Activated naive CD8-positive, alpha-beta T cell (primary cell): ENCODE measurements at regions not wholly inside any gene's neighbourhood (a gene's known extent, or its start where the extent isn't known, plus 50 kb on each side); places are given as distances from the start of the nearest gene placed in this dataset.

Source experiments
- H3K27ac Mint-ChIP-seq: one replicate; pipeline ENCODE4 v1.8.0; 2021; ENCODE audit warnings: mixed read lengths
- H3K27me3 Mint-ChIP-seq: one replicate; pipeline ENCODE4 v1.8.0; 2021; ENCODE audit warnings: mixed read lengths
- H3K36me3 Mint-ChIP-seq: one replicate; pipeline ENCODE4 v1.8.0; 2021; ENCODE audit warnings: mixed read lengths
- H3K4me1 Mint-ChIP-seq: one replicate; pipeline ENCODE4 v1.8.0; 2021; ENCODE audit warnings: low read depth, mixed read lengths
- H3K4me3 Mint-ChIP-seq: one replicate; pipeline ENCODE4 v1.8.0; 2021; ENCODE audit warnings: mild to moderate bottlenecking, mixed read lengths
- H3K9me3 Mint-ChIP-seq: one replicate; pipeline ENCODE4 v1.8.0; 2021; ENCODE audit warnings: low read depth, mixed read lengths

DNA sequence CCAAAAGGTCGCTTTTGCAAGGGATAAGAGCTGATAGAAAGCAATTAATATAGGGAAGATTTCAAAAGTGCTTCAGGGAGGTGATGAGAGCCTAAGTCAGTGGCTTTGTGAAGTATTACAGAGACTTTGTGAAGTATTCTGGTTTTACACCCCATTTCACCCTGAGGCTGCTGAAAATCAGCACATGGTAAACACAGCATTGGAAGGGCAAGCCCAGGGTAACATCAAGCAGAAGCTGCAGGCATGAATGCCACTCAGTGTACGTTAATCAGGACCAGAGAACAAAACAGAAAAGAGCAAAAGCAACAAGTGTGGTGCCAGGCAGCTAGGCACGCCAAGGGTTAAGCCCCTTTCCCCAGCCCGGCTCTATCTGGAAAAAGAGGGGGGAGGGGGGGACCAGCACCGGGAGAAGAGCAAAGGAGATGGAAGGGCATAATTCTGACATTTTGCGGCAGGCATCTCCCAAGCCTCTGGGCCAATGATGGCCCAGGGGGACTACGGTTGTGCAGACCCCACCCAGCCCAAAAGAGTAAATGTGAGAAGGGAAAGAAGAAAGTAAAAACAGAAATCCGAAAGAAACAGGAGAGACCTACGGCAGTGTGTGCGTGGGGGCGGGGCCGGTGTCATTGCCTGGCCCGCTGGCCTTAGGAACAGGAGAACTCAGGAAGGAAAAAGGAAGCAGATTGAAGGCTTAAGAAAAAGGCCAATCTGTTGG is 58.9 kb downstream of the DHRS2 start:
- Mint-ChIP-seq H3K27ac (no peak overlapping the region), H3K4me3 (no peak overlapping the region), H3K9me3 (peaks cover 5% of the 10 kb centered on the region), H3K4me1 (no peaks in the 10 kb centered on the region), H3K27me3 (peaks cover 15% of the 10 kb centered on the region), H3K36me3 (peaks cover 6% of the 10 kb centered on the region)

DNA sequence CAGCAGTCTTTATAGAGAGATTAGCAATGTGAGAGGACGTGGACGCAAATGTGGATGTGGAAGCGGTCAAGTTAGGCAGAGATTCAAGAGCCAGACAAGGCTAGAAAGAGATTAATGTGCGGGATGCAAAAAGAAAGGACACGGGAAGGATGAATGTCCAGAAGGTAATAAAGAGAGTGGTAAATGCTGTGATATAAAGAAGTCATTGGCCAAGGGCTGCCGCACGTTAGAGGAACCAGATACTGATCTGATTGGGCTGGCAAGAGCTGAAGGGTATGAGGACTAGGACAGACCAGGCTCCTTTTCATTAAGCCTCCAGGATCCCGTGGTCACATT is 59.5 kb downstream of the DHRS2 start:
- Mint-ChIP-seq H3K9me3 (peaks cover 5% of the 10 kb centered on the region), H3K27ac (no peak overlapping the region)

DNA sequence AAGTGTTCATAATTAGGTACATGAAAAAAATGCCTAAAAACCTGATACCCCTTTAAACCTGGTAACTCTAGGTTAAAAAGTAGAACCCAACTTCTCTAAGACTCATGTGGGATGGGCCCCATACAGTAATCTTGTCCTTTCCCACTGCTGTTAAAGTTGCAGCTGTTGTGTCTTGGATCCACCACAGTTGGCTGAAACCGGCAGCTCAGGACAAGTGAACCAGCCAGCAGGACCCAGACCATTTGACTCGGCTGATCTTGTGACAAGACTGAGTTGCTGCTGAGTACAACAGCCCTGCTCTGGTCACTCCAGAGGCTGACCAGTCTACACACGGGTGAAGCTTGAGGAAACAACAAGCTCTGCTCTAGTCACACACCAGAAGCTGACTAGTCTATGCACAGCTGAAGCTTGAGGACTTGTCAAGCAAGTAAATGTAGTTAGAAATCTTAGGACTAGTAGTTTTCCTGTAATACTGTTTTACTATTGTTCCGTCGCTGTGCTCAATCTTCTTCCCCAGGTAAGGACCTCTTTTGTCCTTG is 60.6 kb downstream of the DHRS2 start:
- no peaks in the 10 kb centered on the region for H3K36me3 Mint-ChIP-seq
- peaks cover 9% of the 10 kb centered on the region for H3K27me3 Mint-ChIP-seq
- no peaks in the 10 kb centered on the region for H3K9me3 Mint-ChIP-seq
- no peak overlapping the region for H3K4me3 Mint-ChIP-seq
- no peaks in the 10 kb centered on the region for H3K4me1 Mint-ChIP-seq
- no peak overlapping the region for H3K27ac Mint-ChIP-seq

More for the DNA sequence above, 59.5 kb downstream of the DHRS2 start:
- peaks cover 15% of the 10 kb centered on the region for H3K27me3 Mint-ChIP-seq
- H3K36me3 Mint-ChIP-seq: peaks cover 6% of the 10 kb centered on the region
- no peaks in the 10 kb centered on the region for H3K4me1 Mint-ChIP-seq
- H3K4me3 Mint-ChIP-seq: no peak overlapping the region

DNA sequence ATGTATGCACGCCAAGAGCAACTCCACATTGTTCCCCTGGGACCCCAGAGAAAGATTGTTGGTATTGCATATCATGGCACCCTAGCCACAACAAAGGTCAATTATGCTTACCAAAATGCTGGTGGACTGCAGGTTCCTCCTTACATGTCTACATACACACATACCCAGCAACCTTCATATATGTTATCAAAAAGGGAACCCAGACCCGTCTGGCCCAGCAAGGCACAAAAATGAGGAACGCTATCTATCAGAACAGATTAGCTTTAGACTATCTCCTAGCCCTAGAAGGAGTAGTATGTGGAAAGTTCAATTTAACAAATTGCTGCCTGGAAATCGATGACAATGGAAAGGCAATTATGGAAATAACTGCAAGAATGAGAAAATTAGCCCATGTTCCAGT is 61.5 kb downstream of the DHRS2 start:
- no peak overlapping the region for H3K4me3 Mint-ChIP-seq
- no peak overlapping the region for H3K27ac Mint-ChIP-seq
- peaks cover 10% of the 10 kb centered on the region for H3K27me3 Mint-ChIP-seq
- peaks cover under 1% of the 10 kb centered on the region for H3K9me3 Mint-ChIP-seq
- no peaks in the 10 kb centered on the region for H3K4me1 Mint-ChIP-seq
- no peaks in the 10 kb centered on the region for H3K36me3 Mint-ChIP-seq

DNA sequence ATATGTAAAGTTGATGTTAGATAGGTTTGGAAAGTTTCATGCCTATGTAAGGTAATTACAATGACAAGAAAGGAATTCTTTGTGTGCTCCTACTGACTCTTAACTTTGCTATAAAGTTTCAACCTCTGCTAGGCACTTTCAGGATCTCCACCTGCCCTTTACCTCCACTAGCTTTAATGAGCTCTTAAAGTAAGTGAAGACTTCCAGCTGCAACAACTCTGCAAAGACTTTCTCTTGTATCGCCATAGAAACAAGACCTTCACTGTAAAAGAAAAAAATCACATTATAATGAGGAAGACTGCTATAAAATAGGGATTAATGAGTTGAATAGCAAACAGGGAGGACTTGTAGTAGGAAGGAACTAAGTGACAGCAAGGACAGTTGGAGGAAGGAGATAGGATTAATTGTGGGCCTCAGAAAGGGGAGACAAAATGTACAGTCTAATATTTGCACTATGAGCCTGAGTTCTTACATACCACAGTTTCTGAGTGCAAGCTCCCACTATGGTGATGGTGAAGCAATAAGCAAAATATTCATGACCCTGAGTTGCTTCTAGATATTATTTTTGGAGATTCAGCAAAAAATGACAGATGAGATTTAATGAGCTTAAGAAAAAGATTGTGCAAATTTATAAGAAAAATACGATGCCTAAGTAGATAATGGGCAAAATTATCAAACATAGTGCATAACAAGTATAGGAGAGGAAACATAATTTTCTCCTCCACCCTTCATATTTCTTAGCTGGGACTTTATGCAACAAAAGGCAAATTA is 66.7 kb downstream of the DHRS2 start:
- no peak overlapping the region for H3K27ac Mint-ChIP-seq
- H3K27me3 Mint-ChIP-seq: peaks cover 9% of the 10 kb centered on the region
- H3K9me3 Mint-ChIP-seq: peaks cover 4% of the 10 kb centered on the region
- H3K36me3 Mint-ChIP-seq: no peaks in the 10 kb centered on the region
- H3K4me3 Mint-ChIP-seq: no peak overlapping the region
- no peaks in the 10 kb centered on the region for H3K4me1 Mint-ChIP-seq

DNA sequence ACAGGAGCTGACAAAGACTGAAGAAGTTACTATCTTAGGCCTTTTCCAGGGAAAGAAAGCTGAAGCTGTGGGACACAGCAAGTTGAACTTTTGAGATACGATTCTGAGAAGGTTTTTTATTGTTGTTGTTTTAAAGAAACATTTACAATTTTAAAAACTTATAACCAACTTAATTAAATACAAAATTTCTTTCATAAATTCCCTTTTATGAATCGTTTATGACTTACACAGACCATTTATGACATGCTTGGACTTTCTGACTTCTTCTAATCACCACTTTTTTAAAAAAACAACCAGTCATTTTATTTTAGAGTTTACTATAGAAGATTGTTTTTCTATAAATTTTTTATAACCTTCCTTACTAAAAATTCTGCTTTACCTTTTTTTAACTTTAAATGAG is 68.7 kb downstream of the DHRS2 start:
- Mint-ChIP-seq H3K36me3 (no peaks in the 10 kb centered on the region), H3K27ac (no peak overlapping the region), H3K27me3 (peaks cover 5% of the 10 kb centered on the region), H3K4me1 (no peaks in the 10 kb centered on the region), H3K4me3 (no peak overlapping the region), H3K9me3 (peaks cover 4% of the 10 kb centered on the region)

DNA sequence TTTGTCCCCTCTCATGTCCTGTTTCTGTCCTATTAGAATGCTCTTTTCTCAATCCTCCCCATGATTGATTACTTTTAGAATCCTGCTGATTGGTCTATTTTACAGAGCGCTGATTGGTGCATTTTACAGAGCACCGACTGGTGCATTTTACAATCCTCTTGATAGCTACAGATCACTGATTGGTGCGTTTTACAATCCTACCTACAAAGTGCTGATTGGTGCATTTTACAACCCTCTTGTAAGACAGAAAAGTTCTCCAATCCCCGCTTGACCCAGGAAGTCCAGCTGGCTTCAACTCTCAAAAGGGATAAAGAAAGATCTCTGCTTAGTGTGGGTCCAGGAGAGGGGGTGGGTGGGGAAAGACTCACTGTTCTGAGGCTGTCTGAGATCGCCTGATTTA is 71.3 kb downstream of the DHRS2 start:
- H3K9me3 Mint-ChIP-seq: peaks cover 4% of the 10 kb centered on the region
- no peak overlapping the region for H3K27ac Mint-ChIP-seq
- no peaks in the 10 kb centered on the region for H3K36me3 Mint-ChIP-seq
- no peaks in the 10 kb centered on the region for H3K4me1 Mint-ChIP-seq
- H3K27me3 Mint-ChIP-seq: peaks cover 5% of the 10 kb centered on the region
- H3K4me3 Mint-ChIP-seq: no peak overlapping the region

DNA sequence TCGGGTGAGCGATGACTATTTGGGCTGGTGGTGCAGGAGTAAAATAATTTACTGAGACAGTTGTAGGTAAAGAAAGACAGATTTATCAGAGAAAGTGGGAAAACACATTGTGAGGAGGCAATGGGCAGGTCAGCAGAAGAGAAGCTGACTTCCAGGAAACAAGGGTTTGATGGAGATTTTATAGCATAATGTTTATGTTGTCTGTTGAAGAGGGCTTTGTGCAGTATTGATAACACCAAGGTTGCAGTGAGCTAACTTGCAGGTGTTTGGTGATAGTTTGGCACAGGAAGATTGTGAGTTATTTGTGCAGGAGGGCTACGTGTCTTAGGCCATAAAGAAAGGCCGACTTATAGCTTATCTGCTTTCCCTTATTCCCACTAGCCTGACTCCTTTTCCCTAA is 72.2 kb downstream of the DHRS2 start:
- H3K27me3 Mint-ChIP-seq: peaks cover 8% of the 10 kb centered on the region
- no peaks in the 10 kb centered on the region for H3K36me3 Mint-ChIP-seq
- no peak overlapping the region for H3K4me3 Mint-ChIP-seq

DNA sequence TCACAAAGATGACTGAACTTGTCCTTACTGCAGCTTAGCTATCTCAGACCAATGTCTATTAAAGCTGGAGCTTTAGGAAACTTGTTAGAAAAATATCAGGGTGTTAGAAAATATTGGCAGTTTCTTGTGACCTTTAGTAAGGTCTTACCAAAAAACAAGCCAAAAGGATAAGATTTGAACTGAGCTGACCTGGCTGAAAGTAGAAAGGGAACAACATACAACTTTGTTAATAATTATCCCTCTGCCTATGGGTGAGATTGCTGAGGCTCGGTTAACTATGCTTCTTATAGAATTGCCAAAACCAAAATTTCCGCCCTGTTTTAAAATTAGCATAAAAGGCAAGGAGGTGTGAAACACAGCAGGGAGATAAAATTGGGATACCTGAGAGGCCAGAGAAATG is 73.8 kb downstream of the DHRS2 start:
- Mint-ChIP-seq H3K27me3 (peaks cover 8% of the 10 kb centered on the region), H3K4me1 (no peaks in the 10 kb centered on the region), H3K36me3 (no peaks in the 10 kb centered on the region), H3K4me3 (no peak overlapping the region), H3K9me3 (no peaks in the 10 kb centered on the region), H3K27ac (no peak overlapping the region)

More for the DNA sequence above, 72.2 kb downstream of the DHRS2 start:
- Mint-ChIP-seq H3K4me1 (no peaks in the 10 kb centered on the region), H3K27ac (no peak overlapping the region), H3K9me3 (no peaks in the 10 kb centered on the region)

DNA sequence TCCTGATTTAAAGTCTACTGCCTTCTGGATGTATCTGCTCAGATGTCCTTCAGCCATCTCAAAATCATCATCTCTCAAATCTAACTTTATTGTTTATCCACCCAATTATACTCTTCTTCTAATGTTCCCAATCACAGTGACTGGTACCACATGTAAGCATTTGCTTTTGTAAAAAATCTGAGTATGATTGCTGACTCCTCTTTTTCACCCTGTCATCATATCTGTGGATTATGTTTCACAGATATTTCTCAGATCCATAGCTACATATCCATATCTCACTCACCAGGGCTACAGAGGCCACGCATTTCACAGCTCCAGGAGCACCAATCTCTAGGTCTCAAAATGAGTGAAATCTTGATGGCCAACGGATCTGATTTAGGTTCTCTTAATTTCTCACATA is 76.1 kb downstream of the DHRS2 start:
- no peaks in the 10 kb centered on the region for H3K36me3 Mint-ChIP-seq
- no peaks in the 10 kb centered on the region for H3K9me3 Mint-ChIP-seq
- H3K4me1 Mint-ChIP-seq: no peaks in the 10 kb centered on the region
- H3K4me3 Mint-ChIP-seq: no peak overlapping the region
- H3K27ac Mint-ChIP-seq: no peak overlapping the region
- peaks cover 9% of the 10 kb centered on the region for H3K27me3 Mint-ChIP-seq

DNA sequence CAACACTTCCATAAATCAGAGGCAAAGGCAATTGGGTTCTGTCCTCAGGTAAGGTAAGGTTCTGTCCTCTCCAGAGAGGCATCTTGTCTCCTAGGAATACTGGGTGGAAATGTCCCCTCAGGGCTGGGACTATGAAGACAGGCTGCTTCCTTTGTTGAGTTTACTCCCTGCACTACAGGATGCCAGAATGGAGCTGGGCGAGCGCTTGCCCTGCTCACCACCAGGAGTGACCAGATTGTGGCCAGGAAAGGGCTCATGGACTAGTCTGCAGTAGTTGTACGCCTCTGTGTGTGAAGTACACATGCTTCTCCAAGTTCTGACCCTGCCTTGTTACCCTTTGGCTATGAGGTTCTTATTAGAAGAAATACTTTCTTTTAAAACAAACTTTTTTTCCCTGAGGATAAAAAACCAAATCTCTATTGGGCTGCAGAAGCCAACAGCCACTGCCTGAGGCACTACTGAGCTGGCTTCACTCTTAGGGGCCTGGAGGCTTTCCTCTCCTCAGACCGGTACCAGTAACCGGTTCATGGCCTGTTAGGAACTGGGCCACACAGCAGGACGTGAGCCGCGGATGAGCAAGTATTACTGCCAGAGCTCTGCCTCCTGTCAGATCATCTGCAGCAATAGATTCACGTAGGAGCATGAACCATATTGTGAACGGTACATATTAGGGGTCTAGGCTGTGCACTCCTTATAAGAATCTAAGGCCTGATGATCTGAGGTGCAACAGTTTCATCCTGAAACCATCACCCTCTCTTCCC is 83.2 kb downstream of the DHRS2 start:
- H3K9me3 Mint-ChIP-seq: no peaks in the 10 kb centered on the region
- H3K27ac Mint-ChIP-seq: no peak overlapping the region
- no peaks in the 10 kb centered on the region for H3K4me1 Mint-ChIP-seq
- H3K36me3 Mint-ChIP-seq: no peaks in the 10 kb centered on the region
- peaks cover 1% of the 10 kb centered on the region for H3K27me3 Mint-ChIP-seq
- H3K4me3 Mint-ChIP-seq: no peak overlapping the region

DNA sequence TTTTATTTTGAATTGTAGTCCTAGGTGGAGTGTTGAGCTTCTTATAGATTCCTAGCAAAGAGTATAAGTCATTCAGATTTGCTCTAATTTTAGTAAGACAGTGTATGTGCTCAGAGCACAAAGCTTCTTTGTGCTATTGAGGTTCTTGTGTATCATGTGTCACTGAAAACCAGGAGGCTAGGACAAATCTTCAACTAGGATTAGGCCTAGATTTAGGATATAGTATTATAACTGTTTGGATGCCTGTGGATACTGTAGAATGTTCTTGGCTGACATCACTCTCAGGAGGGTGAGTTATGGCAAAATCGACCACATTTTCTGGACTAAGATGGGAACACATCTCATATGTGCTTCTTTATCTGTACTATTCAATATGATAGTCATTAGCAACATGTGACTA is 86.5 kb downstream of the DHRS2 start:
- H3K9me3 Mint-ChIP-seq: no peaks in the 10 kb centered on the region
- H3K36me3 Mint-ChIP-seq: no peaks in the 10 kb centered on the region
- H3K27ac Mint-ChIP-seq: no peak overlapping the region
- no peaks in the 10 kb centered on the region for H3K27me3 Mint-ChIP-seq
- no peaks in the 10 kb centered on the region for H3K4me1 Mint-ChIP-seq
- H3K4me3 Mint-ChIP-seq: no peak overlapping the region

DNA sequence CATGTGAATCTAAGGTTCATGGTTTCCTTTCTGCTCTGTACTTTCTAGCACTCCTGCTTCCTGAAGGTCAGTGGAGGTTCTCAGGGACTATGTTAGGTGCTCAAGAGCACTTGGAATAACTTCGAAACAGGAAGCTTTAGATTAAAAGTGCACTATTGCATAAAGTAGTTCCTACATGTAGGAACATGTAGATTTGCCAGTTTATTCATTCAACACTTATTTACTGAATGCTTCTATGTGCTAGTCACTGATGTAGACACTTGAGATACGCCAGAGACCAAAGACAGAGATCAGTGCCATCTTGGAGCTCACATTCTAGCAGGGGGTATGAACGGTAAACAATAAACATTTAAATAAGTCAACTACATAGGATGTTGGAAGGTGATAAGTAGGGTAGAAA is 87.7 kb downstream of the DHRS2 start:
- H3K27me3 Mint-ChIP-seq: no peaks in the 10 kb centered on the region
- no peak overlapping the region for H3K27ac Mint-ChIP-seq
- no peak overlapping the region for H3K4me3 Mint-ChIP-seq
- H3K9me3 Mint-ChIP-seq: no peaks in the 10 kb centered on the region
- no peaks in the 10 kb centered on the region for H3K36me3 Mint-ChIP-seq
- H3K4me1 Mint-ChIP-seq: no peaks in the 10 kb centered on the region

DNA sequence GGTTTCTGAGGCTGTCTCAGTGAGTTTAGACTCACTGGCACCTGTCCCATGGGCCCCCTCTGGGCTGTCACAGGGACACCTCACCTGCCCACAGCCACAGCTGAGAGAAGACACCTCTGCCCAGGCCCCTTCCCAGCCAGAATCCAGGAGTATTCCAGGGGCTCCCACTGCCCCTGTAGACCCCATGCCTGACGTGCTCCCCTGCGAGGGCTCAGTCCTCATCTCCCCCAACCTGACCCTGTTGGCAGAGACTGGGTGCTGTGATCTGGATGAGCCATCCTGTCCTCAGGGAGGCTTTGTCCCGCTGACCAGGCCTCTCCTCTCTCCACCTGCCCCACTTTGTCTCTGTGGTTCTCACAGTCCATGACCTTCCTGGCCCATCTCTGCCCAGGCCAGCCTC is 89.4 kb downstream of the DHRS2 start:
- Mint-ChIP-seq H3K36me3 (no peaks in the 10 kb centered on the region), H3K4me3 (no peak overlapping the region), H3K4me1 (no peaks in the 10 kb centered on the region), H3K27ac (no peak overlapping the region), H3K27me3 (peaks cover 3% of the 10 kb centered on the region), H3K9me3 (no peaks in the 10 kb centered on the region)
